NCI-H128 (cell line): ENCODE measurements at regions not wholly inside any gene's neighbourhood (a gene's known extent, or its start where the extent isn't known, plus 50 kb on each side); places are given as distances from the start of the nearest gene placed in this dataset.
A peak's percentile ranks its signal among the peaks of the same experiment; 100 is the strongest.

Experiments used
- DNase-seq: peaks from one replicate; lab custom pipeline; 2025; ENCODE audit not compliant: unreplicated experiment; lab: John Stamatoyannopoulos, UW

DNA sequence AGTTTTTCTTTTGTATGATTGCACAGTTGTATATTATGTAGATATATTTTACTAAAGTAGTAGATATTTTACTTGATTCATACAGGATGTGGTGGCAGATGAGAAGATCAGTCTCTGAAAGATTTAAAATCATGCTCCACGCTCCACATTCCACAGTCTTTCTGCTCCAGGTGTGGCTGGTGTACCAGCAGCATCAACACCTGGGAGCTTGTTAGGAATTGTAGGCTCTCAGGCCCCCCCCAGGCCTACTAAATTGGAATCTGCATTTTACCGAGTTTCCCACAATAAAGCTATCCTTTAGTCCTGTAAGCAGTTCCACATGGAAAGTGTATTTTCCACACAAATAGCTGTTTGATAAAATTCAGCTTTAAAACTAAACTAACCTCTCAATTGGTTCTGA, 537.4 kb downstream of the BCKDHB start:
- DNase-seq, result no peak

GRCh38 chr6:80642452-80642851, 536.0 kb downstream of the BCKDHB start:
- no peak for DNase-seq

GRCh38 chr6:80641591-80641990, 535.1 kb downstream of the BCKDHB start:
- DNase-seq, result no peak

DNA sequence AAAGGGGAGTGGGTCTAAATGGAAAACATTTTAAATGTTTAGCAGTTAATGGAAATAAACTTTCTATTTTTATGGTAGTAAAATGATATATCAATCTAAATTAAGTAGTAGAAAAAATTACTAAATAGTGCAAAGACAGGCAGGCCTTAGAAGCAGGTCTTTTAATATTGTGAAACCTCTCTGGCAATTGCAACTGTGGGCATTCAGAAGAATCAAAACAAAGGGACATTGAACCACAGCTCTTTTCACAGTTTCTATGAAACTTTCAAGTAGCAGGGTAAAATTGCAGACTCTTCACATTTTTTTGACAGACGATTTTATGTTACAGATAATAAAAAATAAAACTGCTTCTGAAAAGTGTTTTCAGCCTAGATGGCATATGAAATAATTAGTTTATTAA, 533.7 kb downstream of the BCKDHB start:
- DNase-seq, result no peak

- peak; percentile 17 for DNase-seq
Observed at GRCh38 chr6:80639181-80639629, 532.7 kb downstream of the BCKDHB start.

DNA sequence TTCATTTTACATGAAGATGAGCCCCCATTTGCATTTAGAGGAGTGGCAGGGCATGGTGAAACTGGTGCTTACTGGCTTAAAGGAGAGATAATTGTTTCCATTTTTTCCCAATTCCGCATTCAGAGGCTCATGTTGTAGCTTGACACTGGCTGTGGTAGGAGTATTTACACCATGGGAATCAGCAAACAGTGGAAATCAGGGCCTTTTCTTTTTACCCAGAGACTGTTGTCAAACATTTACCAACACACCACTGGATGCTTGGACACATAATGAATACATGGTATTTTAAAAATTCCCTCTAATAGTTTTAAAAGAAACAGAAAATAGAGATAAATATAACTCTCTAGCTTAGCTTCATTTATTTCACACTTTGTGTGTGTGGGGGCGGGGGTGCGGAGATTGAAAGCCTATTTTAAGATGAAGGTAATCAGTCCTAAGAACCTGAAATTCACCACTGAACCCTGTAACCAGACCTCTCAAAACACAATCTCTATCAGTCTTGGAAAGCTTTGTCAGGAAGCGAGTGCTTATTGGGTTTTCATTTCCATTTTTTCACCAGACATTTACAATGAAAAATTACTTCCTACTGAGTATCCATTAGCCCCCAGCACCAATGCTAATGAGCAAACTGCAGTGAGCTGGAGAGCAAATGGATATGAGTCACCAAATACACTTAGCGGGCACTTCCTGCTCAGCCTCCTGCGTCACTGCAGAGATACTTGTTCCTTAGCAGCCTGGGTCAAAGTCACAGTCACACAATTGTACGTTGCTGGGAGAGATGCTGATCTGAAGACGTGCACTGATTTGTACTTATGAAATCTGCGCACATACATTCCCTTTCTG, 532.0 kb downstream of the BCKDHB start:
- DNase-seq, result peak; percentile 67

DNA sequence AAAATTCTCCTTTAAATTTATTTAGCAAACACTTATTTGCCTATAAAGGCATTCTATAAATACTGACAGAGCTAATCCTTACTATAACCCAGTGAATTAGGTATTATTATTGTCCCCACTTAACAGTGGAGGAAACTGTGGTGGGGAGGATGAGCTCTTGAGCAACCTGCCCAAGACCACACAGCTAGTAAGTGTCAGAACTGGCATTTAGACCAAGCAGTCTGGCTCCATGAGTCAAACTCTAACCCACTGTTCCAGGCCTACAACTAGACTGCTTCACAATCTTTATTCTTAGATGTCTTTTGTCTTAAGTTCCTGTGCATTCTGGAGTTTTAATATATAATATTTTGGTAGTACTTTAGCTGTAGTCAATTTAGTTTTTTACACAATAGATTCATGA, 530.8 kb downstream of the BCKDHB start:
- DNase-seq, result no peak

DNA sequence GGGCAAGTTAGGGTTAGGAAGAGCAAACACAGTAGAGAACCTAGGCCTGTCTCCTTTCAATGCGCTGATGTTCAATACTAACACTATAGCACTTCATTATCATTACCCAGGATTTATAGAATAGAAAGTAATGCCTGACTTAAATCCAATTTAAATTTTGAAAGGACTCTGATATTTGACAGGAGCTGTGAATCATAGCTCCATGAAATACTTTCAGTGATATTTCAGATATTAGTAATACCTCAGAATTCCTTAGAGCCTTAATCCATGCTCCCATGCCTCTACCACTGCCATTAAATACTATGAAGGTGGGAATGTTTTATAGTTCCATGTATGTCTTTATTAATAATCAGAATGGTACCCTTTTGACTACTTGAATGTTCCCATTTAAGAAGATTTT, 530.2 kb downstream of the BCKDHB start:
- DNase-seq, result no peak

DNA sequence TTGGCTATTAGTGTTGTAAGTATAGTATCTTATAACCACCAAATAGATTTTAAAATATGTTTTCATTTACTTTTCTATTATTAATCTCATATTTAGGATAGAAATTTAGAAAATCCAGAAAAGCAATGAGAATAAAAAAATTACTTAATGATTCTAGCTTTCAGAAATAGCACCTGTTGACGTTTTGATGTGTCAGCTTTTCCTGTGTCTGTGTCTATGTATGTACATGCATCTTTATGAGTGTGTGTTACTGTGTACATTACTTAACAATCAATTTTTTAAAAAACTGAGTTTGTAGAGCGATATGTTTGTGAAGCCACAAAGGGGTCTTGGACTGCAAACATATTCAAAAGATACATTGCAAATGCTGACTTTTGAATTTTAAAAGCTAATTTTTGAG, 526.9 kb downstream of the BCKDHB start:
- no peak for DNase-seq

- no peak for DNase-seq
Observed at GRCh38 chr6:80625405-80625804, 518.9 kb downstream of the BCKDHB start.

DNA sequence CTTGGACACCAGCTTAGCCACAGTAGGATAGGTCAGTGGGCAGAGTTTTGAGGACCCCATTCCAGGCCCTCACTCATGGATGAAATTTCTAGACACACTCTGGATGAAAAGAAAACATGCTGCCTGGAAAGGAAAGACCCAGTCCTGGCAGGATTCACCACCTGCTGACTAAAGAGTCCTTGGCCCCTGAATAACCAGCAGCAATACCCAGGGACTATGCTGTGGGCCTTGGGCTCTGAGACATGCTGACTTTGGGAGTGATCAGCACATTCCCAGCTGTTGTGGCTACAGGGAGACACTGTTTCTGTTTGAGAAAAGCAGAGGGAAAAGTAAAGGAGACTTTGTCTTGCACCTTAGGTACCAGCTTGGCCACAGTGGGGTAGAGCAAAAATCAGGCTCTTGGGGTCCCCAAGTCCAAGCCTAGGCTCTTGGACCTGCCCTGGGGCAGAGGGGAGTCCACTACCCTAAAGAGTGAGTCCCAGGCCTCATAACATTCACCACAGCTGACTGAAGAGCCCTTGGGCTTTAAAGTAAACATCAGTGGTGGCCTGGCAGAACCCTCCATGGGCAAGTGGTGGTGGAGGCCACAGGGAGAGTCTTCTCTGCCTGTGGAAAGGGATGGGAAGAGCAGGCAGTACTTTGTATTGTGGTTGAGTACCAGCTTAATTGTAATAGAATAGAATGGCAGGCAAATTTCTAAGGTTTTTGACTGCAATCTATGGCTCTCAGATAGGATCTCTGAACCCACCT, 516.8 kb downstream of the BCKDHB start:
- no peak for DNase-seq

DNA sequence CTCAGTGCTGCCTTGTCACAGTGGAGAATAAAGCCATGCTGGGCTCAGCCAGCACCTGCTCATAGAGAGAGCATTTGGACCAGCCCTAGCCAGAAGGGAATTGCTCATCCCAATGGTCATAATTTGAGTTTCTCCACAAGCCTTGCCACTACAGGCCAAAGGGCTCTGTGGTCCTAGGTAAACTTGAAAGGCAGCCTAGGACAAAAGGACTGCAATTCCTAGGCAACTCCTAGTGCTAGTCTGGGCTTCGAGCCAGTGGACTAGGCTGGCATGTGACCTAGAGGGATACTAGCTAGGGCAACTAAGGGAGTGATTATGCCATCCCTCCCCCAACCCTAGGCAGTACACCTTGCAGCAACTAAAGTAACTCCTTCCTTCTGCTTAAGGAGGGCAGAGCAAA, 516.2 kb downstream of the BCKDHB start:
- DNase-seq, result no peak

DNA sequence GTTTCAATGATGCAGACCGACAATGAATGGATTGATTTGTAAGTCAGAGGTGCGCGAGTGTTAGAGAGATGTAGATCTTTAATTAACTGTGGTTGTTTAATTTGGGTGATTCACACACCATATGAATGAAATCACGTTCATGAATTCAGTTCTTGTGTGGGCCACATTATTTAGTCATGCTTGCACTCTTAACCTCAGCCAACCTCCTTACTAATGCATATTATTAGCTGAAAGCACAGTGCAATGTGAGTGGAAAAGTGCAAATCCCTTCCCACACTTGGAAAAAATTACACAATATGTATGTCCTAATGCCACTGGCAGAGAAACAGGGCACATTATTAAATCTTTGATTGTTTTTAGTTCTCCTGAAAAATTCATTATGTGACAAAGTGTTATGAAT, 512.5 kb downstream of the BCKDHB start:
- no peak for DNase-seq

DNA sequence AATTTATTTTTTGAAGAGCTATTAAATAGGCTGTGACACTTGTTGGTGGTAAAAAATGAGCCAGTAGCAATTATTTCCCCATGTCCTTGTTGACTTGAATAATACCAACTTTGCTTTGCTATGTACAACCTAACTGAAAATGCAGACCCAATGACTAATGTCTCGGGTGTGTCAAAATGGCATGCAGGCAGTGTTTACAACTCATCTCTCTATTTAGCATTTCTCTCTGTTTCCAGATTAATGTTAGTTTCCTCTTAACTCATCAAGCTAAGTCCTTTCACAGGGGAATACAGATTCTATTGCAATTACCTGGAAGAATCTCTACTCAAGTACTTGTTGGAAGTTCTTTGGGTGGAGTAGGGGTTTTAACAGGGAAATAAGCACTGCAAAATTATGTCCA, 504.4 kb downstream of the BCKDHB start:
- DNase-seq, result no peak

GRCh38 chr6:80608881-80609280, 502.4 kb downstream of the BCKDHB start:
- DNase-seq, result no peak

DNA sequence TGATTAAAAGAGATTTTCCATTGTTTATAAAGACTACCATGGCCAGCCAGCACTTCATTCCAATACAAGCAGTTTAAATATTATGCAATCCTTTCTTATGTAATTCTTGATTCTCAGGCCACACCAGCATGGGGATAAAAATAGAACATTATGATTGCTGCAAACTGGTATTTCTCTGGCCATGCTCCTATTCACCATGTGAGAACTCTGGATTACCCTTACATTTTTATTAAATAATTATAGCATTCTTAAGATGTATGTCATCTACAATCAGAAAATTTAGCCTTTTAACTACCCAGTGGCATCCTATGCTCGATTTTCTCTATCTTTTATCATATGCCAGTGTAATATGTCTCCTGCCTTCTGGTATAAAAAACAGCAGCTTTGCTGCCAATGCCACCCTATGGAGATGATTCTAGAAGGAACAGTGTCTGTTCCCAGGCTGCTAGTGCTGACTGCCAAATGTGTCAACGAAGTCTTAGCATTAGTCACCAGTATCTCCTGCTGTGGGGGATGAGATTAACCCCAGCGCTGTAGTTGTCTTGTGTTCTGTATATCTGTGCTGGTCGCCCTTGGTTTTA, 501.4 kb downstream of the BCKDHB start:
- no peak for DNase-seq

DNA sequence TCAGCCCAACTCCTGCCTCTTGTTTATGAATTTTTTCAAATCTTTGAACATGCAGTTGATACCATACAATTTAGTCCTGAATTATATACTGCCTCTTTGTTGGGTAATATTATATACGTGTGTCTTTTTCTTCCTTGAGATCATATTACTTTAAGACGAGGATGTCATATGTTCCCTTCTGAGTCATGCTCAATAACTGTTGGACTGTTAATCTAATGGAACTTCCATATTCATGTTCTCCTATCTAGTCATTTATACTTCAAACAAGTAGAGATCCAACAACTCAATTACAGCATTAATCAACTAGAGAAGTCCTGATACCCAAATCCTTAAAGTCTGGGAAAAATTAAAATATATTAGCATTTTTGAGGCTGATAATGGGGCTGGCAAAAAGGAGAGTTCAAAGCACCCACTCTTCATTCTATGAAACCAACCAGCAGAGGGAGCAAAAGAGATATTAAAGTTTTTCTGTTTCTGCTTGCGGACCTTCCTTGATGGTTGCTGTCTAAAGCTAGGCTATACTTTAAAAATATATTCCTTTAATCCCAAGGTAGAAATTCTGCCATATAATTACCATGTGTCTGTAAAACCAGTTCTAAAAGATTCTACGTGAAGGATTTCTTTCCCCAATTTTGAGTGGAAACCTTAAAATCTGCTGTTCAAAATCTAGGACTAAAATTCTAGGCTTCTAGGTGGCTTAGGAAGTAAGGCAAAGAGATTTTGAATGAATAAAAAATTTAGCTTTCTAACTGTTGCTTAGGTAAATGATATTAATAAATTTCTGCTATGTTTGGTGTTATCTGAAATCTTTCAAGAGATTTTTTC, 498.9 kb downstream of the BCKDHB start:
- DNase-seq, result no peak

- no peak for DNase-seq
Observed at GRCh38 chr6:80603679-80604078, 497.2 kb downstream of the BCKDHB start.

DNA sequence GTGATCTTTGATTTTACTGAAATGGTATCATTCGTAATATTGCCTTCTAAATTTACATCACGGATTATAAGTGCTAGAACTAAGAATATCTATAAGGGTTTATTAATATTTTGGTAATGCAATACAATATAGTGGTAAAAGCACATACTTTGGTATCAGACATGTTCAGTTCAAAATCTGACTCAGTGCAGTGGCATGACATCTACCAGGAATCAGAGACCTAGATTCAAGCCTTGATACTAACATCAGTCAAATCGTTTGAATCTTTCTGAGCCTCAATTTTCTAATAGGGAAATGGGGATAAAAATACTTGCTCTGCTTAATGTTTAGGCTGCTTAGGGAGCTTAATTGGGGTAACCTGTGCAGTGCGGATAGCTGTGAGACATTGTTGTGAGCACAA, 488.0 kb downstream of the BCKDHB start:
- DNase-seq, result no peak

GRCh38 chr6:80592436-80592835, 486.0 kb downstream of the BCKDHB start:
- DNase-seq, result no peak

GRCh38 chr6:80586242-80586641, 479.8 kb downstream of the BCKDHB start:
- DNase-seq, result no peak
